ENCODE measurements at regions not wholly inside any gene's neighbourhood (a gene's known extent, or its start where the extent isn't known, plus 50 kb on each side); places are given as distances from the start of the nearest gene placed in this dataset.

GRCh38 chr12:108400900-108401480 is 61.9 kb upstream of the CMKLR1 start:
- TF ChIP-seq CTCF (conservative IDR thresholded peaks at IDR 0.05; ENCODE audit: low read depth, low read length) (no peak), EZH2 (IDR thresholded peaks at IDR 0.05; ENCODE audit: borderline replicate concordance, low read depth, low read length, poor library complexity, severe bottlenecking) (no peak)
